ENCODE measurements at regions not wholly inside any gene's neighbourhood (a gene's known extent, or its start where the extent isn't known, plus 50 kb on each side); places are given as distances from the start of the nearest gene placed in this dataset.

DNA sequence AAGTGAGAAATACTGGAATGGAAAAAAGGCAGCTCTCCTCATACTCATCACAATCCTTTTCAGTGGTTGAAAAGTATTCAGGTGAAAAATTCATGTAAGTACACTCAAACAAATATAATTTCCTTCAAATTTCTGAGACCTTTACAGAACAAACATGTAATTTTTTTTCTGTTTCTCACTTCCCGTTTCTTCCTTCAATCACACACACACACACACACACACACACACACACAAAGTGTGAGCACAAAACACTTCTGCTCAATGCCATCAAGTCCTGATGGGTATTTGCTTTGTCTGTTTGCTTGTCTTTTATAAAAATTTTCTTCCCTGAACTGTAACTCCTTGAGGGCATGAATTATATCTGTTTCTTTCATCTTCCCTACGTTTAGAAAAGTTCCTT lies 110.6 kb downstream of the LIG4 start:
- intact Hi-C loops (cut with micrococcal nuclease) (no loop called here), dilution Hi-C loops (cut with MboI; ENCODE audit: extremely low pct_ligation_motif_present, low sequenced_read_pairs) (no loop called here)
- Histone ChIP-seq H3K79me2 (ENCODE audit: control insufficient read depth, insufficient read depth, low read length) (no peaks in the 10 kb centered on the region), H3K27me3 (ENCODE audit: control insufficient read depth in 2 of 2, insufficient read depth in 2 of 2, low read length in 2 of 2) (no peaks in the 10 kb centered on the region), H3K9me3 (replicated peaks; ENCODE audit: control insufficient read depth, insufficient read depth, low read length) (no peaks in the 10 kb centered on the region), H3K9me1 (replicated peaks; ENCODE audit: control insufficient read depth, extremely low read depth, insufficient read depth, low read length) (no peaks in the 10 kb centered on the region), H3K36me3 (ENCODE audit: control insufficient read depth in 2 of 2, extremely low read depth in 1 of 2, insufficient read depth in 2 of 2, low read length in 2 of 2) (no peaks in the 10 kb centered on the region), H3K4me1 (ENCODE audit: control insufficient read depth, extremely low read depth, insufficient read depth, low read length) (no peaks in the 10 kb centered on the region), H3K4me2 (ENCODE audit: insufficient read depth, low read length) (no peak overlapping the region), H3K27ac (ENCODE audit: insufficient read depth, low read depth, low read length) (no peak overlapping the region), H4K20me1 (replicated peaks; ENCODE audit: control insufficient read depth, extremely low read depth, insufficient read depth, low read length) (no peaks in the 10 kb centered on the region), H3K4me3 (replicated peaks in 1 of 3; ENCODE audit: insufficient read depth in 1 of 3, low read depth in 1 of 3, low read length in 3 of 3) (no peak overlapping the region), H3K9ac (replicated peaks; ENCODE audit: extremely low read depth, insufficient read depth, low read length) (no peak overlapping the region), H2AFZ (ENCODE audit: low read depth, low read length) (no peak overlapping the region)
- DNase-seq (ENCODE audit: low read depth, low spot score) = no peak
- CTCF ChIA-PET = no interaction called here
- FAIRE-seq = no peak
- POLR2A ChIA-PET = no interaction called here
- no peak for TF ChIP-seq POLR2AphosphoS5 (IDR thresholded peaks at IDR 0.05; ENCODE audit: insufficient read depth, low read depth, low read length)
- TF ChIP-seq POLR2A (IDR thresholded peaks at IDR 0.05; ENCODE audit: low read depth, low read length) = no peak
- TF ChIP-seq, protein P1, sequence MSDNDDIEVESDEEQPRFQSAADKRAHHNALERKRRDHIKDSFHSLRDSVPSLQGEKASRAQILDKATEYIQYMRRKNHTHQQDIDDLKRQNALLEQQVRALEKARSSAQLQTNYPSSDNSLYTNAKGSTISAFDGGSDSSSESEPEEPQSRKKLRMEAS (IDR thresholded peaks at IDR 0.05; ENCODE audit: insufficient read depth, insufficient read length) = no peak
- no peak for TF ChIP-seq FOS (IDR thresholded peaks at IDR 0.05; ENCODE audit: borderline replicate concordance, insufficient read depth, low read length)
- no peak for TF ChIP-seq GATA2 (IDR thresholded peaks at IDR 0.05; ENCODE audit: insufficient read depth, insufficient read length, low read depth, low read length)
- TF ChIP-seq MYC (IDR thresholded peaks at IDR 0.05; ENCODE audit: low read depth, low read length) = no peak
- TF ChIP-seq EZH2 (IDR thresholded peaks at IDR 0.05; ENCODE audit: borderline replicate concordance, low read depth, low read length, severe bottlenecking) = no peak
- TF ChIP-seq JUN (IDR thresholded peaks at IDR 0.05; ENCODE audit: borderline replicate concordance, insufficient read depth, insufficient read length, low read depth) = no peak
- TF ChIP-seq, protein P2, sequence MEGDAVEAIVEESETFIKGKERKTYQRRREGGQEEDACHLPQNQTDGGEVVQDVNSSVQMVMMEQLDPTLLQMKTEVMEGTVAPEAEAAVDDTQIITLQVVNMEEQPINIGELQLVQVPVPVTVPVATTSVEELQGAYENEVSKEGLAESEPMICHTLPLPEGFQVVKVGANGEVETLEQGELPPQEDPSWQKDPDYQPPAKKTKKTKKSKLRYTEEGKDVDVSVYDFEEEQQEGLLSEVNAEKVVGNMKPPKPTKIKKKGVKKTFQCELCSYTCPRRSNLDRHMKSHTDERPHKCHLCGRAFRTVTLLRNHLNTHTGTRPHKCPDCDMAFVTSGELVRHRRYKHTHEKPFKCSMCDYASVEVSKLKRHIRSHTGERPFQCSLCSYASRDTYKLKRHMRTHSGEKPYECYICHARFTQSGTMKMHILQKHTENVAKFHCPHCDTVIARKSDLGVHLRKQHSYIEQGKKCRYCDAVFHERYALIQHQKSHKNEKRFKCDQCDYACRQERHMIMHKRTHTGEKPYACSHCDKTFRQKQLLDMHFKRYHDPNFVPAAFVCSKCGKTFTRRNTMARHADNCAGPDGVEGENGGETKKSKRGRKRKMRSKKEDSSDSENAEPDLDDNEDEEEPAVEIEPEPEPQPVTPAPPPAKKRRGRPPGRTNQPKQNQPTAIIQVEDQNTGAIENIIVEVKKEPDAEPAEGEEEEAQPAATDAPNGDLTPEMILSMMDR (IDR thresholded peaks at IDR 0.05; ENCODE audit: extremely low read depth in 1 of 2, insufficient read depth in 1 of 2, low read depth in 1 of 2, low read length in 2 of 2) = no peak
- BruUV-seq (replicated peaks) = no TSS peak
